Left colon (tissue), 2 donors: ENCODE measurements at regions not wholly inside any gene's neighbourhood (a gene's known extent, or its start where the extent isn't known, plus 50 kb on each side); places are given as distances from the start of the nearest gene placed in this dataset.

ENCODE experiments used
- ATAC-seq: fragments of 200-7000 bp; cut with Tn5 transposase; one replicate; pipeline ENCODE4 v1.9.1; 2020; ENCODE audit warnings: mild to moderate bottlenecking, moderate library complexity
- DNase-seq, 2 donors: peaks; one replicate each; pipeline ENCODE4 v3.0.0-alpha.2; 2020
- intact Hi-C, 2 donors: fragments of 100-400 bp; cut with DNase I in 1 of 2; cut with micrococcal nuclease in 1 of 2; formaldehyde crosslinking; loops; one replicate each; pipeline versions ENCODE4 v1.11.2 to v1.14.0; 2022; cut with DNase I, micrococcal nuclease
- donor health status: DM: no; HTN: no; CAD: no.
- donor health status: DM: yes; HTN: yes; CAD: no.

DNA sequence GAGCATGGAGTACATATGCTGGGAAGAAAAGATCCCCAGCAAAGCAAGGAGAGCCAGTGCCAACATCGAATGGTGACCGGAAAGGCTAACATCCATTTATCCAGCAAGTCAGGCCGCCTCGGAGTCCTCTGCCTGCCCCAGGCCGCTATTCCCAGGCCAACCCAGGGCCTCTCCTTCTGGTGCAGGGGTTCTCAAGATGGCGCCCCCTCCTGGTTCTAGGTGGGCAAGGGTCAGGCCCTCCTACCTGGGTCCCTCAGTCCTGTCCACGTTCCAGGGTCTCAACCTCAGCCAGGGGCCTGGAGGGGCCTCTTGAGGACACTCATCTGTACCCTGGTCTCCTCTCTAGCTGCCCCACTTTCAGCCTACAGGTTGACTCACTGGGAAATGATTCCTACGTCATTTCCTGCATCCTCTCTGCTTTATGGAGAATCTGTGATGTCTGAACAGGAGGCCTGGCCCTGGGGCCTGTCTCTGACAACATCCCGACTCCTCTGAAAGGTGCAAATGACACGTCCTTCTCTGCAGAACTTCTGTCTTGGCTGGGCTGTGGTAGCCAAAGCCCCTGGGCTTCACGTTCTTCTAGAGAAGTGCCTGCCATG, 145.3 kb downstream of the PSMG1 start:
- no peak for ATAC-seq
- DNase-seq: no peak
- intact Hi-C loops: no loop called here

DNA sequence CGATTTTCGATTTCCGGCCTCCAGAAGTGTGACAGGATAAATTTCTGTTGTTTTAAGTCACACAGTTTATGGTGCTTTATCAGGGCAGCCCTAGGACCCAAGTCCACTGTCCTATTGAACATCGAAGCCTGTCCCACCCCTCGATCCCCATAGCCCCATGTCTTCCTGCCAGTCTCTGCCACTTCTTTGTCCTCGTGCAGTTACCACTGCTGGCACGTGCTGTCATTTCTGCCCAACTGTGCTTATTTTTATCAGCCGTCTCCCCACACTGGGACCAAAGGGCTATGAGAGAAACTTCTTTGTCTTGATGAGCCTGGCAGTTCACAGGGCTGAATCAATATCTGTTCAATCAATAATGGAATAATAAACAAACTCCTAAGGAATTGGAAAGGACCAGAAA, 146.7 kb downstream of the PSMG1 start:
- DNase-seq: no peak
- intact Hi-C loops: no loop called here

DNA sequence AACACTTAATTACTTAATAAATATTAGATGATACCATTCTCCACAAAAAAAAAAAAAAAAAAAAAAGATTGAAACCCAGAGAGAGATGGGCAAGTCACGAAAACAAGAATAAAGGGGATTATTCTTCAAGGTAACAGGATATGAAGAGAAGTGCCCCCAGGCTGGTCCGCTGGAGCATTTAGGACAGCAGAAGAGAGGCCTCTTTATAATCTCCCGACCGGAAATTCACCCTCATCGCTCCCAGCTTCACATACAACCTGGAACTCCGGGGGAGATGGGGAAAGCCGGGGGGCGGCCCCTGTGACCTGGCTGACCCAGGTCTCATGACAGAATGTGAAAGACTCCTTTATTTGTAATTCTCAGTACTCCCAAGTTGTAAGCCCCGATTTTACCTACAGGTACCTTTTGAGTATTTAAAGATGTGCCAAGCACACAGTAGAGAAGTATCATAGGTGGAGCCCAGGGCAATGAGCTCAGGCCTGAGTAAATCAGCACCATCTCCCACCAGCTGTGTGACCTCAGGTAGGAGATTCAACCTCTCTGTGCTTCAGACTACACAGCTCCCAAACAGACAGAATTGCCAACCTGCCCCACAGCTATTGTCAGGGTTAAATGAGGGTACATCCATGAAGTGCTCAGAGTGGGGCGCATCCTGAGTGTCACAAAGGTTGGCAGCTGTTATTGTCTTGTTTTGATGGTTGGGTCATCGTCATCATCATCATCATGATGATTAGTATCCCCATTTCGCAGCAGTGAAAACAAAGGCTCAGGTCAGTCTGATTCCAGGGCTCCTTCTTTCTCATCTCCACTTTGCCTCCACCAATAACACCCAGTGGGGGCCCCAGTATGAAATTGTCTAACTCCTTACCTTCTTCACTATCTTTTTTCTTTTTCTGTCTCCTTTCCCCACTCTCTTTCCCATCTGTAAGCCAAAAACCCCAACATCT, 148.4 kb downstream of the PSMG1 start:
- ATAC-seq (no peak), DNase-seq (peak in 1 of 2 donors; percentile 11)
- intact Hi-C loops: no loop called here

More for the DNA sequence above, 146.7 kb downstream of the PSMG1 start:
- no peak for ATAC-seq

DNA sequence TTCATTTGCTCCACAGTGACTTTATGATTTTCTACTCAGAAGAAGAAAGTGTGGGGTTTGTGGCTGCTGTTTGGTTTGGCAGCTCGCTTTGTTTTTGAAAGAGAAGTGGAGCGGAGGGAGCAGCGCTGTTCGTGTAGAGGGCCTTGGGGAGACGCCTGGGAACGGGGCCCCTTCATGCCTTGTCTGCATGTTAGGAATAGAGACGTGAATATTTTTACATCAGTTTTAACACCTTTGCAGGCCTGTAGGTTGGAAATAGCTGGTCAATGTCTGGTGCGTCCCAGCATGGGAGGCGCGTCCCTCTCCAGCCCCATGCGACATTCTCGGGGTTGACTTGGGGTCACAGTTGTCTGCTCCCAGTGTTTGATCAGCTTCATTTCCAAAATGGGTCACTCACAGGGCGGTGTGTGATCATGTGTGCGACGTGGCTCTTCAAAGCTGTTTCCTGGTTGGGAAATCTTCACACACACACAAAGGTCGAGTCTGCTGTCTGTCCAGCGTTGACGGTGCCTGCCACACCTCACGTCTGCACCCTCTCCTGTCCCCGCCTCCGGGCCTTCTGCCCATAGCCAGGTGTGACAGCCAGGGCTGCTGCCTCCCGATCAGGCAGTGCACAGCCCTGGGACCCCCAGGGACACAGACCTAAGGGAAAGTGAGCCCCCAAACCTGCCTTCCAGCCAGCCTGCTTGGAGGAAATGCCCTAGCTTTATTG, 149.2 kb downstream of the PSMG1 start:
- DNase-seq: peak; percentile 88 to 94
- ATAC-seq: peak; percentile 98
- intact Hi-C loops: no loop called here

DNA sequence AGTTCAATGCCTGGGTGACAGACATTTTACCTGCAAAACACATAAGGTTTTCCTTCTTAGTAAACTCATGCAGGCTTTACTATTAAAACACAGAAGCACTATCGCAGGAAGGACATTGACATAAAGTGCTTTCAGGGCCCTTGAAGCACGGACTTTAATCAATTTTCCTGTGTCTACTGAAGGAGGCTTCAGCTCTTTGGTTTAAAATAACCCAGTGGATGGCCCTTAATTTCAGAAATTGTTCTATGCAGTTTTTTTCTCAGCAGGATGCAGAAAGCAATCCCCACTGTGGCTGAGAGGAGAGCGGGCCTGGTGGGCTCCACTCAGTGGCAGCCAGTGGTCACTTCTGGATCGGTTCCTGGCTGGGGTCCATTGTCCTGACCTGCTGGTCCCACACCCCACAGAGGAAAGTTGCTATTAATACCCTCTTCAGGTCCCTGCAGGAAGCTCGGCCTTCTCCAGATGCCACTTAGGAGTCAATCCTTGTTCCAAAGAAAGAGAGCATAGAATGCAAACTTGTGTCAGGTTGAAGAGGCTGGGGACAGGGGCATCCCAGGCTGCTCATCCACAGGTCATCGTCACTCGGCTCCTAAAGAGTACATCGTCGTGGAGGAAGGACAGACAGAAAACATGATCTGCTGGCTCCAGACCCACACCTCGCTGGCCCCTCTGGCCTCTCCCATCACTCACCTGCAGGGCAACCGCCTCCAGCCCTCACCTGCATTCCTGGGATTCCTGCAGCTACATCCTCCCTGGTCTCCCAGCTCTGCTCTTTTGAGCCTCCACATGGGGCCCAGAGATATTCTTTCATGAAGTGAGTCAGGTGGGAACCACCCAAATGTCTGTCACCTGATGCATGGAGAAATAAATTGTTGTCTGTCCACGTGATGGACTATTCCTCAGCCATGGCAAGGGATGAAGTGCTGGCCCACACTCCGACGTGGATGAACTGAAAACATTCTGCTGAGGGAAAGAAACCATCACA, 153.1 kb downstream of the PSMG1 start:
- no peak for DNase-seq
- no peak for ATAC-seq
- intact Hi-C loops: no loop called here

DNA sequence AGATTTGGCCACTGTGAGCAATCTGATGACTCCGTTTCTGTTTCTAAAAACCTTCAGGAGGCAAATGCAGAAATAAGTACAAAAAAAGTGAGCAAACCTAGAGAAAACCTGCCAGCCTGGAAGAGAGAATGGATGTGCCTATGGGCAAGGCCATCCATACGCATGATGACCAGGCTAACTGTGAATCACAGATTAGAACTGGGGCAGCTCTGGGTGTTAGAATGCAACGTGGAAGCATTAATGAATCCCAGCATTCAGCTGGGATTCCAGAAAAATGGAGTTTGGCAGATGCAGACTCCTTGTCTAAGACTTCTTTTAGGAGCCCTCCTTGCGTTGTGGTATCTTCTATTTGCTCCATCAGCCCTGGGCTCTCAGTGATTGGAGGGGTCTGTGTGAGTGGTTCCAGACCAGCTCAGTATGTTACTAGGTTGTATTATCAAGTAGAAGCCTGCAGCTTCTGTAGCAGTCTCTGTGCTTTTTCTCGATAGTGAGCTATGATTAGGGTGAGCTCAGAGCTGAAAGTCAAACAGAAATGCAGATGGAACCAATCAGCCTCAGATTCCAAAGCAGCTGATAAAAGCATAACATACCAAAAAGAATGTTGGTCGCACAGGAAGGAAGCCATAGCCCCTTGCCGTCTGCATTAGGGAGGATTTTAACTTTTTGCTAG, 154.0 kb downstream of the PSMG1 start:
- intact Hi-C loops: no loop called here
- no peak for DNase-seq
- no peak for ATAC-seq

DNA sequence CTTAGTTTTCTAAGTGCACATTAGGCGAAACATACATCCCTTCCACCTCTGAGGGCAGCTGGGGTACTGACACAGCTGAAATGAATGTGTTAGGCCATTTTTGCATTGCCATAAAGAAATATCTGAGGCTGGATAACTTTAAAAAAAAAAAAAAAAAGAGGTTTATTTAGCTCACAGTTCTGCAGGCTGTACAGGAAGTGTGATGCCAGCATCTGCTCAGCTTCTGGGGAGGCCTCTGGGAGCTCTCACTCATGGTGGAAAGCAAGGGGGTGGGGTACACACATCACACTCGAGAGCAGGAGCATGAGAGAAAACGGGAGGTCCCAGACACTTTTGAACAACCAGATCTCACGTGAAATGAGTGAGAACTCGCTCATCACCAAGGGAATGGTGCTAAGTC, 158.1 kb downstream of the PSMG1 start:
- intact Hi-C loops: no loop called here
- DNase-seq (no peak), ATAC-seq (no peak)

DNA sequence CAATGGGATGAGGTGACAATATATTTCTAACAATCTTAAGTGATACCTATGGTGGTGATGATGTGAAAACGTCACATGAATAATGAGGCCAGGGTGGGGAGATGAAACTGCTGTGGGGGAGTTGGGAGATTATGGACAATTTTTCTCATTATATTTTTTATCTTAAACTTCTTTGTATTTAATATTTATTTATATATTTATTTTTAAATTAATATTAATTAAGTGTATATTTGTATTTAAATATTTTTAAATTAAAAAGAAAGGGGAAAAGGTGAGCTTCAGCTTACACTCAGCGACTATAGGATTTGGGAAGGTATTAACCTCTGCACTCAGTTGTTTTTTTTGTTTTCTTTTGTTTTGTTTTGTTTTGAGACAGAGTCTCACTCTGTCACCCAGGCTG, 158.7 kb downstream of the PSMG1 start:
- intact Hi-C loops: no loop called here
- DNase-seq: no peak
- no peak for ATAC-seq

DNA sequence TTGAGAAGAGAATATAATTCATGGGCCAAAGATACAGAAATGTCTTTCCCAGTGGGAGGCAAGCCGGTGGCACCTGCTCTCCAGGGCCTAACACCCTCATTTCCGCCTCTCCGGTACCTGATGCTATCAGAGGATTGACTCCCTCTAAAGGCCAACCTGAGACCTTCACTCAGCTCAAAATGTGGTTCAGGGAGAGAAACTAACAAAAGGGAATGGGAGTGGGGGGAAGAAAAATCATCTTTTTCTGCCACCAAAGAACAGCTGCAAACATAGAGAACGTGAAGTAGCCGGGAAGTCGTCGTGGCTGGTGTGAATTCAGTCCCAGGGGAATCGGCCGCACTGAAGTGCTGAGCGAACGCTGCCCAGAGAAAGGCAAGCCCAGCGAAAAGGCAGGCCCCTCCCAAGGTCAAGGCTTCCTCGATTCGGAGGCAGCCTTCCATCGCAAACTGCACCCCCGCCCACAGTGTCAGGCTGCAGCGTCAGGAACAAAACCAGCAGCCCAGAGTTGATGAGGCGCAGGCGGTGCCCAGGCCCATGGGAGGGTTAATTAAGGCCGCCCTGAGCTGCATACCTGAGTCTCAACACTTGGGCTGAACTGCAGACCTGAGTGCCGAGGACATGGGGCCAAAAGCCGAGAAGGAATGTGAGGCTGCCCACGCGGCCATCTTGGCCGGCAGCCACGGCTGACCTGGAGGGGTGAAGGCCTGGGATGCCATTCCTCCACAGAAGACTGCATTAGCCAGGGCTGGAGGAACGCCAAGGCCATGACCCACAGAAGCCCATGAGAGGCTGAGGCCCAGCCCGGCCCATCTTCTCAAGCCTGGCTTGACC, 160.2 kb downstream of the PSMG1 start:
- DNase-seq (no peak), ATAC-seq (peak; percentile 67)
- intact Hi-C loops: no loop called here

DNA sequence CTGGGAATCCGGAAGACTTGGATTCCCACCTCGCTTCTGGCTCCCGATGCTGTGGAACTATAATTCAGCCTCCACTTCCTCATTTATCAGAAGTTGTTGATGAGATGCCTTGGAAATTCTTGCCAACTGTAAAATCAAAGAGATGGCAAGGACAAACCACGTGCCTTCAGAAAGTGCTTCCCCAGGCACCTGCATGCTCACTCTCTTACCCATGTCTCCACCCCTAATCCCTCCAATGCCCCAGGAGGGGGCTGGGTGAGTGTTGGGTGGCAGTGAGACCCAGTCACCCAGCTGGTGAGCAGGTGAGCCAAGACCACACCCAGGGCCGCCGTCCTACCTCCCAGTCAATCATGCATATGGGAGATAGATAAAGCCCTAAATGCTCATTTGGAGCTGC, 160.8 kb downstream of the PSMG1 start:
- ATAC-seq (peak; percentile 71), DNase-seq (no peak)
- intact Hi-C loops: no loop called here

DNA sequence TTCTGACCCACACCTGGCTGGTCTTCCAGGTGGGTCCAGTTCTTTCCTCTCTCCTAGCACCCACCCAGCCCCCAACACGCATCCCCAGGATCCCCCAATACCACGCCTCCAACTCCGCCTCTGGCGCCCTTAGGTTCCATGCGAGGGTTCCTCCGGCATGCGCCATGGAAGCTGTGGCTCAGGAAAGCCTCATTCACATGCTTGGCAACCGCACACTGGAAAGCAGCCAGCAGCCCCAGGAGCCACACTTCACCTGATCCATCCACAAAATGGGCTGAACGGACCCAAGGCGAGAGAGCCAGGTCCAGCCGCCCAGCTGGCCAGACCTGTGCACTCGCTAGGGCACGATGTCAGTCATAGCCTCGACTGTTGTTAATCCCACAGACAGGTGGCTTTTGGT, 161.2 kb downstream of the PSMG1 start:
- intact Hi-C loops: no loop called here
- ATAC-seq (no peak), DNase-seq (no peak)

DNA sequence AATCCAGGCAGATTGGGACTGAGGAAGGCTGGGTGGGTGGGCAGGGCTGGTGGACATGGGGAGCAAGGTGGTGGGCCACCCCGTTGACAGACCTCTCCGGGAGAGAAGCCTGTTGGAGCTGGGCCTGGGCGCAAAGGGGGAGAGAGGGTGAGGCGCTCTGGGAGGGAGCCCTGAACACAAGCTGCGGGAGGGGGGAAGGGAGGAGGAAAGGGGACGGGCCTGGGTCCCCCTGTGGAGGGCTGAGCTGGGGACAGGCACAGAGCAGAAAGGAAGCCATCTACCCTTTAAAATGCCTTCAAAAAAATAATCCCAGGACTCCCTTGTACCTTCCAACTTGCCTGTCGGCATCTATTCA, 161.8 kb downstream of the PSMG1 start:
- no peak for ATAC-seq
- intact Hi-C loops: no loop called here
- DNase-seq: no peak

DNA sequence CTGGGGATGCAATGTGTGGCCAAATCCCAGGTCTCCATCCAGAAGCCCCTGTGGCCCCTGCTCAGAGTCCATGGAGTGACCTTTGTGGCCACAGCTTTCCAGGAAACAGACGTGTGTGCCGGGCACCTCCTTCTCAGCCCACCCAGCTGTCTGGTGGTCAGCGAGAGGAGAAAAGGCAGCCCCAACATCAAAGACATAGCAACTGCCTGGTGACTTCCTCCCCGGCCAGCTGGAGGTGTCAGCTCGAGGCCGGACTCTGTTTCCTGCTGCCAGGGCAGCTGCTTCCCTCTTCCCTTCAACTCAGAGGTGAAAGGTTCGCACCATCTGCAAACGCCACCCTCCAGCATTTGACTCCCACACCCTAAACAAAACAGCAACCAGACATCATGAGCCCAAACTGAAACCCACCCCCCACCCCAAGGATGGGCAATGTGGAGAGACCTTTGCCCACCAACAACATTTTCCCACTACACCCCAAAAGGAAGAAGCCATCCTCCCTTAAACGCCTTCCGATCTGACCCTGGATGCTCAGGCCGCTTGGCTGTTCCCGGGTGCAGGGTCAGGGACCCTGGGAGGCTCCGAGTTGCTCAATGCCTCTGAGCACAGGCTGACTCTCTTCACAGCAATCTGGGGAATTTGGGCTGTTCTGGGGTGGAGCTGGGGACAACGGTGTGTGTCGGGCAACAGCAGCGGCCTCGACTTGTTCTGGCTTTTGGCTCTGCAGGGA, 162.3 kb downstream of the PSMG1 start:
- intact Hi-C loops: no loop called here
- DNase-seq: no peak
- no peak for ATAC-seq

DNA sequence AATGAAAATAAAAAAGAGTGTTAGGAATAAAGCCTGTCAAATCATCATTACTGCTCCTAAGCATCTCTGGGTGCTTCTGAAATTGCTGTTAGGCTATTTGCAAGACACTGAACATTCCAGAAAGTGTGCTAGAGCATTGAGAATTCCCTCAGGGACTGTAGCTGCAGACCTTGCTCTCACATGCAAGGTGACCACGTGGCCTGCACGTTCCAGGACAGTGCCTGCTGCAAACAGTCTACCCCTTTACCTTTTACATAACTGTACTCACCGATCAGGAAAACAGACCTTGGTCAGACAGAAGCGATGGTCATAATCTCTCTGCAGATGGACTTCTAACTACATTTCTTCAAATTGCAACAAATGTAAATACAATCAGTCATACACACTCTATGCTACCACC, 164.5 kb downstream of the PSMG1 start:
- intact Hi-C loops: no loop called here
- ATAC-seq: no peak
- no peak for DNase-seq

DNA sequence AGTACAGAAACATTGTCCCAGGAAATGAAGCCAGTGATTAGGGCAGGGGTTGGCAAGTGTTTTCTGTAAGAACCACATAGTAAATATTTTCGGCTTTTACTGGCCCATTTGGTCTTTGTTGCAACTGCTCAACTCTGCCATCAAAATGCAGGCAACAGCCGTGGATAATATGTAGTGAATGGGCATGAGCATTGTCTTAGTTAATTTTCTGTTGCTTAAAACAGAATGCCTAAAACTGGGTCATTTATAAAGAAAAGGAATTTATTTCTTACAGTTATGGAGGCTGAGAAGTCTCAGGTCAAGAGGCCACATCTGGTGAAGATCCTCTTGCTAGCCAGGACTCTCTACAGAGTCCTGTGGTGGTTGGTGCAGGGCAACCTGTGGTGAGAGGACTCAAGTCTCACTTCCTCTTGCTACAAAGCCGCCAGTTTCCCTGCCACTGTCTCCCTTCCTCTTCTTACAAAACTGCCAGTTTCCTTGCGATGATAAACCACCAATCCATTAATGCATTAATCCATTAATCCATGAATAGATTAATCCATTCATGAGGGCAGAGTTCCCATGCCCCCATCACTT, 166.4 kb downstream of the PSMG1 start:
- DNase-seq (no peak), ATAC-seq (no peak)
- intact Hi-C loops: no loop called here

DNA sequence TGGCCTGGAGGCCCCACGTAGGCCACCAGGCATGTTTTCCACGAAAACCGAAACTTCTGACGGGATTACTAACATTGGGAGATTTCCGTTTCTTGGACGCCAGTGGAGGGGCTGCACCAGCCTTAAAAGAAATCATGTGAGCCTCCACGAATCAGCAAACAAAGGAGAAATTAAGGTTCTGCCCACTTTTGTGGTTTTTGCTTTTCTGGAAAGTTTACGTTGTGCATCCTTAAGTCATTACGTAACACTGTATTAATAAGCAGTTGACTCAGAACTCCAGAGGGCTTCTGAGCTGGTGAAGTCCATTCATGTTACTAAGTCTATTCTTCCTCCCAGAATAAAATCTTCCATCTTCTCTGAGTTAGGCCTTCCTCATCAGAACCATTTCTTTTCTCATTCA, 168.5 kb downstream of the PSMG1 start:
- ATAC-seq: no peak
- intact Hi-C loops: no loop called here
- no peak for DNase-seq
